ENCODE measurements at regions not wholly inside any gene's neighbourhood (a gene's known extent, or its start where the extent isn't known, plus 50 kb on each side); places are given as distances from the start of the nearest gene placed in this dataset.

DNA sequence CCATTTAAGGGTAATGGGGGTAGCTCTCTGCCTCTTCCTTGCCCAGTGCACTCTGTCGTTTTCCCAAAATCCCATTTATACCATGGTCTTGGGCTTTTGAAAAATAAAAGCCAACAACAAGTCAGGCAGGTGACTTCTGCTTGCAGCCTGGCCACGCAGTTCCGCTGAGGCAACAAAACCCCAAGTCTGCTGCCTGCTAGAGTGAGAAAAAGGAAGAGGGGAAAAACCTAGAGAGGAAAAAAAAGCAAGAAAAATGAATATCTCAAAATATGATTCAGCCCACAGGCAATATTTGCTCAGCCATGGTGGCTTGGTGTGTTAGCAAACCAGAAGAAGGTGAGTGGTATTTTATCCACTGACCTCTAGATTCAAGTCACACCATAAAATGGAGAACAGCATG, 148.2 kb upstream of the FSTL4 start:
- H3K9ac ChIP-seq (ENCODE audit: low read depth in 1 of 2, low read length in 2 of 2): no peak overlapping the region
- H3K4me3 ChIP-seq (ENCODE audit: low read length in 2 of 2): no peak overlapping the region
- peaks cover under 1 to 3% of the 10 kb centered on the region in 2 donors for H3K27me3 ChIP-seq (ENCODE audit: control insufficient read depth in 2 of 2, insufficient read depth in 2 of 2, low read length in 2 of 2)
- no peaks in the 10 kb centered on the region for H3K4me1 ChIP-seq (ENCODE audit: control insufficient read depth in 2 of 2, insufficient read depth in 2 of 2, low read length in 2 of 2)
- H3K9me3 ChIP-seq (ENCODE audit: control insufficient read depth in 2 of 2, low read length in 2 of 2): no peaks in the 10 kb centered on the region
- H3K27ac ChIP-seq (ENCODE audit: low read depth in 2 of 2, low read length in 2 of 2): no peak overlapping the region
- H3K36me3 ChIP-seq (ENCODE audit: control insufficient read depth in 2 of 2, insufficient read depth in 2 of 2, low read length in 2 of 2): no peaks in the 10 kb centered on the region

- no peaks in the 10 kb centered on the region for H3K4me1 ChIP-seq (ENCODE audit: control insufficient read depth in 2 of 2, insufficient read depth in 2 of 2, low read length in 2 of 2)
- no peak overlapping the region for H3K9ac ChIP-seq (ENCODE audit: low read depth in 1 of 2, low read length in 2 of 2)
- H3K9me3 ChIP-seq (ENCODE audit: control insufficient read depth in 2 of 2, low read length in 2 of 2): no peaks in the 10 kb centered on the region
- no peak overlapping the region for H3K27ac ChIP-seq (ENCODE audit: low read depth in 2 of 2, low read length in 2 of 2)
- H3K36me3 ChIP-seq (ENCODE audit: control insufficient read depth in 2 of 2, insufficient read depth in 2 of 2, low read length in 2 of 2): no peaks in the 10 kb centered on the region
- H3K27me3 ChIP-seq (ENCODE audit: control insufficient read depth in 2 of 2, insufficient read depth in 2 of 2, low read length in 2 of 2): peaks cover 3 to 5% of the 10 kb centered on the region in 2 donors
- H3K4me3 ChIP-seq (ENCODE audit: low read length in 2 of 2): no peak overlapping the region
Measured at GRCh38 chr5:133758641-133759040, 146.3 kb upstream of the FSTL4 start.

DNA sequence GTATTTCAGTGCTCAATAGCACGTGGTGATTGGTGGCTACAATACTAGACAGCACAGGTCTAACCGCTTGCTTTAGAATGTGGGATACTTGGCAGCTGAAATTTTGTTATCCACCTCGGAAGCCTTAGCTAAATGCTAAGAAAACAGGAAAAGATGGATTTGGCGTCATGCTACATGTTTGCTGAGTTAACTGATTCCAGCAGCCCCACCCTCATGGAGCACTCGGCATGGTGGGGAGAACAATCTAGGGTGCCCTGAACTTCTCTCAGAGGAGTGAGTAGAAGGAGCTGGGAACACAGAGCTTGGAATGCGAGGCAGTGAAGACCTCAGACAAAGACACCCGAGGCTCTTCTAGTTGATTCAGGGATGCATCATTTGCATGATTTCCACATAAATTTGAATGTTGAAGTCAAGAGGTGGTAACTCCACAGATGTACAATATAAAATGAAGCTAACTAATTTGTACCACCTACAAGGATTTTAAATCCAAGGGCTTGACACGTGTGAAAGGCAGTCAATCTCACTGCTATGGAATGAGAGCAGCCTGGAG, 145.1 kb upstream of the FSTL4 start:
- no peaks in the 10 kb centered on the region for H3K9me3 ChIP-seq (ENCODE audit: control insufficient read depth in 2 of 2, low read length in 2 of 2)
- no peak overlapping the region for H3K9ac ChIP-seq (ENCODE audit: low read depth in 1 of 2, low read length in 2 of 2)
- H3K4me3 ChIP-seq (ENCODE audit: low read length in 2 of 2): no peak overlapping the region
- no peaks in the 10 kb centered on the region for H3K4me1 ChIP-seq (ENCODE audit: control insufficient read depth in 2 of 2, insufficient read depth in 2 of 2, low read length in 2 of 2)
- no peak overlapping the region for H3K27ac ChIP-seq (ENCODE audit: low read depth in 2 of 2, low read length in 2 of 2)
- no peaks in the 10 kb centered on the region for H3K36me3 ChIP-seq (ENCODE audit: control insufficient read depth in 2 of 2, insufficient read depth in 2 of 2, low read length in 2 of 2)
- H3K27me3 ChIP-seq (ENCODE audit: control insufficient read depth in 2 of 2, insufficient read depth in 2 of 2, low read length in 2 of 2): peaks cover 3 to 5% of the 10 kb centered on the region in 2 donors

DNA sequence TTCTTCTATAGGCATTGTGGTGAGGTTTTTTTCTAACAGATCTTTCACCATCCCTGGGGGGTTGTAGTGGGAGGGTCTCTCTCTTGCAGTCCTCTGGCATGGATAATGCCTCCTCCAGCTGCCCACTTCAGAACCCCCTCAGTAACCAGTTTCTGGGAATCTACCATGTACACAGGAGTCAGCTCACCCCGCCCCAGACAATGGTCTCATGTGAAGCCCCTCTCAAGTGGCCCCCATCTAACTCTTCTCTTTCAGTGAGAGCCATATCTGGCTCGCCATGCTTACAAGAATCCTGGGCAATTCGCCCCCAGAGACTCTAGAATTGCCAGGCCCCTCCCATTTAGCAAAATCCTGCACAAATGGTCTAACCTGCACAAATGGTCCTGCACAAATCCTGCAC, 144.4 kb upstream of the FSTL4 start:
- no peaks in the 10 kb centered on the region for H3K9me3 ChIP-seq (ENCODE audit: control insufficient read depth in 2 of 2, low read length in 2 of 2)
- H3K27me3 ChIP-seq (ENCODE audit: control insufficient read depth in 2 of 2, insufficient read depth in 2 of 2, low read length in 2 of 2): peaks cover 3 to 5% of the 10 kb centered on the region in 2 donors
- H3K9ac ChIP-seq (ENCODE audit: low read depth in 1 of 2, low read length in 2 of 2): no peak overlapping the region
- H3K4me3 ChIP-seq (ENCODE audit: low read length in 2 of 2): no peak overlapping the region
- no peaks in the 10 kb centered on the region for H3K36me3 ChIP-seq (ENCODE audit: control insufficient read depth in 2 of 2, insufficient read depth in 2 of 2, low read length in 2 of 2)
- no peak overlapping the region for H3K27ac ChIP-seq (ENCODE audit: low read depth in 2 of 2, low read length in 2 of 2)
- H3K4me1 ChIP-seq (ENCODE audit: control insufficient read depth in 2 of 2, insufficient read depth in 2 of 2, low read length in 2 of 2): no peaks in the 10 kb centered on the region

GRCh38 chr5:133756036-133756435, 143.7 kb upstream of the FSTL4 start:
- no peak overlapping the region for H3K4me3 ChIP-seq (ENCODE audit: low read length in 2 of 2)
- peaks cover 3 to 5% of the 10 kb centered on the region in 2 donors for H3K27me3 ChIP-seq (ENCODE audit: control insufficient read depth in 2 of 2, insufficient read depth in 2 of 2, low read length in 2 of 2)
- no peak overlapping the region for H3K27ac ChIP-seq (ENCODE audit: low read depth in 2 of 2, low read length in 2 of 2)
- H3K36me3 ChIP-seq (ENCODE audit: control insufficient read depth in 2 of 2, insufficient read depth in 2 of 2, low read length in 2 of 2): no peaks in the 10 kb centered on the region
- no peaks in the 10 kb centered on the region for H3K4me1 ChIP-seq (ENCODE audit: control insufficient read depth in 2 of 2, insufficient read depth in 2 of 2, low read length in 2 of 2)
- no peak overlapping the region for H3K9ac ChIP-seq (ENCODE audit: low read depth in 1 of 2, low read length in 2 of 2)
- H3K9me3 ChIP-seq (ENCODE audit: control insufficient read depth in 2 of 2, low read length in 2 of 2): no peaks in the 10 kb centered on the region

DNA sequence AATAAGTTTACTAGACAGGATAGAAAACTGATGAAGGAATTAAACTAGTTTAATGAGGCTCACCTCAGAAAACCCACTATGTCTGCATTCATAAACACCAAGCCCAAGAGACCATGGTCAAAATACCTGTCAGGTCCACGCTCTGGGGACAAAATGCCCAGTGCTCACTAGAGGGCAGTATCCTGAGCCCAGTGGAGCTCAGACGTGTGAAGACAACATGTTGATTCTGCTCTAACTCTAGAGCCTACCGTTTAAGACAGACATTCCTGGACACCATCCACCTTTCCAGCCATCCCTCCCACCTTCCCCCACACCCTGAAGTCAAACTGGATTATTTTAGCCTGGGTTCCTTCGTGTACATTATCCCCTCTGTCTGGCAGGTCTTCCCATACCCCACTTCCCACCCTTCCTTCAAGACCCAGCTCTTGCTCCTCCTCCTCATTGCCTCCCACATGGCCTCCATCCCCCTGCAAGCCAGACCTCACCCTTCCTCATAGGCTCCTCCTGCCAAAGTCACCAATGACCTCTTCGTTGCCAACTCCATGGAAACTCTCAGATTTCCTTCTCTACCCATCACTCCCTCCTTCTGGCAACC, 142.3 kb upstream of the FSTL4 start:
- no peak overlapping the region for H3K9ac ChIP-seq (ENCODE audit: low read depth in 1 of 2, low read length in 2 of 2)
- no peak overlapping the region for H3K4me3 ChIP-seq (ENCODE audit: low read length in 2 of 2)
- H3K36me3 ChIP-seq (ENCODE audit: control insufficient read depth in 2 of 2, insufficient read depth in 2 of 2, low read length in 2 of 2): no peaks in the 10 kb centered on the region
- peaks cover 3 to 5% of the 10 kb centered on the region in 2 donors for H3K27me3 ChIP-seq (ENCODE audit: control insufficient read depth in 2 of 2, insufficient read depth in 2 of 2, low read length in 2 of 2)
- no peak overlapping the region for H3K27ac ChIP-seq (ENCODE audit: low read depth in 2 of 2, low read length in 2 of 2)
- no peaks in the 10 kb centered on the region for H3K4me1 ChIP-seq (ENCODE audit: control insufficient read depth in 2 of 2, insufficient read depth in 2 of 2, low read length in 2 of 2)
- no peaks in the 10 kb centered on the region for H3K9me3 ChIP-seq (ENCODE audit: control insufficient read depth in 2 of 2, low read length in 2 of 2)

- H3K27ac ChIP-seq (ENCODE audit: low read depth in 2 of 2, low read length in 2 of 2): no peak overlapping the region
- H3K27me3 ChIP-seq (ENCODE audit: control insufficient read depth in 2 of 2, insufficient read depth in 2 of 2, low read length in 2 of 2): peaks cover 3 to 5% of the 10 kb centered on the region in 2 donors
- H3K36me3 ChIP-seq (ENCODE audit: control insufficient read depth in 2 of 2, insufficient read depth in 2 of 2, low read length in 2 of 2): no peaks in the 10 kb centered on the region
- no peaks in the 10 kb centered on the region for H3K9me3 ChIP-seq (ENCODE audit: control insufficient read depth in 2 of 2, low read length in 2 of 2)
- H3K4me3 ChIP-seq (ENCODE audit: low read length in 2 of 2): no peak overlapping the region
- H3K4me1 ChIP-seq (ENCODE audit: control insufficient read depth in 2 of 2, insufficient read depth in 2 of 2, low read length in 2 of 2): no peaks in the 10 kb centered on the region
- no peak overlapping the region for H3K9ac ChIP-seq (ENCODE audit: low read depth in 1 of 2, low read length in 2 of 2)
Measured at GRCh38 chr5:133753856-133754255, 141.5 kb upstream of the FSTL4 start.

DNA sequence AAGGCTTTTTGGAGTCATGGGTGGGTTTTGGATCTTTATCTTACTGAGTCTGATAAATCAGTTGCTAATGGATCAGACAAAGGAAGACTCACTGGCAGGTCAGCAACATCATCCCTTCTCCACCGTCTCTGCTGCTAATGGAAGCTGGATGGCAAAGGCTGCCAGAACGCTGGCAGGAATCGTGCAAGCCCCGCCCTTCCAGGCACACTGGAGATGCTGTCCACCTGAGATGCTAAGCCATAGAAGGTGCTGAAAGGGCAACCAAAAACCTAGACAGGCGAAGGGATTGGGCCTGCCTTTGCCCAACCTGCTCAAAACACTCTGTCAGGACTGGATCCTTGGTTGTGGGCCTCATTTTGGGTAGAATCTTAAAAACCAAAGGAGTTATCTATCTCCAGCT, 139.5 kb upstream of the FSTL4 start:
- H3K36me3 ChIP-seq (ENCODE audit: control insufficient read depth in 2 of 2, insufficient read depth in 2 of 2, low read length in 2 of 2): no peaks in the 10 kb centered on the region
- H3K9me3 ChIP-seq (ENCODE audit: control insufficient read depth in 2 of 2, low read length in 2 of 2): no peaks in the 10 kb centered on the region
- H3K4me3 ChIP-seq (ENCODE audit: low read length in 2 of 2): no peak overlapping the region
- H3K9ac ChIP-seq (ENCODE audit: low read depth in 1 of 2, low read length in 2 of 2): no peak overlapping the region
- peaks cover 0 to 5% of the 10 kb centered on the region in 2 donors for H3K27me3 ChIP-seq (ENCODE audit: control insufficient read depth in 2 of 2, insufficient read depth in 2 of 2, low read length in 2 of 2)
- H3K27ac ChIP-seq (ENCODE audit: low read depth in 2 of 2, low read length in 2 of 2): no peak overlapping the region
- no peaks in the 10 kb centered on the region for H3K4me1 ChIP-seq (ENCODE audit: control insufficient read depth in 2 of 2, insufficient read depth in 2 of 2, low read length in 2 of 2)

DNA sequence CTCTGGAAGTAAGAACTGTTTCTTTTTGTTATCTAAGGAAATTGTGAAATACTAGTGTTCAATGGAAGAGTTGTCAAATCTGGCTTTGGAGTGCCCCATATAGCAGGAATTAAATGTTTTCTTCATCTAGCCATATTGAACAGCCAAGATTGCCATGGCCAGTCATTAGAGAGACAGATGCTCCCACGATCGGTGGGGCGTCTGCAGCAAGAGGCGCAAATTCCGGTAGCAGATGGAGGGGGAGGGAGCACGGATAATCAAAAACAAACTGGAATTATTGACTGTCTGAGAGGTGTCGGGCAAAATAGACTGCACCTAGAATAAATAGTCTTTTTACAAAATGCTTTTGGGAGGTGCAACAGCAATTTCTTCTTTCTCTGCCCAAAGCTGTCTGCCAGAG, 139.1 kb upstream of the FSTL4 start:
- H3K9ac ChIP-seq (ENCODE audit: low read depth in 1 of 2, low read length in 2 of 2): no peak overlapping the region
- H3K27ac ChIP-seq (ENCODE audit: low read depth in 2 of 2, low read length in 2 of 2): no peak overlapping the region
- H3K27me3 ChIP-seq (ENCODE audit: control insufficient read depth in 2 of 2, insufficient read depth in 2 of 2, low read length in 2 of 2): peaks cover 0 to 5% of the 10 kb centered on the region in 2 donors
- H3K9me3 ChIP-seq (ENCODE audit: control insufficient read depth in 2 of 2, low read length in 2 of 2): no peaks in the 10 kb centered on the region
- H3K4me3 ChIP-seq (ENCODE audit: low read length in 2 of 2): no peak overlapping the region
- no peaks in the 10 kb centered on the region for H3K4me1 ChIP-seq (ENCODE audit: control insufficient read depth in 2 of 2, insufficient read depth in 2 of 2, low read length in 2 of 2)
- no peaks in the 10 kb centered on the region for H3K36me3 ChIP-seq (ENCODE audit: control insufficient read depth in 2 of 2, insufficient read depth in 2 of 2, low read length in 2 of 2)

DNA sequence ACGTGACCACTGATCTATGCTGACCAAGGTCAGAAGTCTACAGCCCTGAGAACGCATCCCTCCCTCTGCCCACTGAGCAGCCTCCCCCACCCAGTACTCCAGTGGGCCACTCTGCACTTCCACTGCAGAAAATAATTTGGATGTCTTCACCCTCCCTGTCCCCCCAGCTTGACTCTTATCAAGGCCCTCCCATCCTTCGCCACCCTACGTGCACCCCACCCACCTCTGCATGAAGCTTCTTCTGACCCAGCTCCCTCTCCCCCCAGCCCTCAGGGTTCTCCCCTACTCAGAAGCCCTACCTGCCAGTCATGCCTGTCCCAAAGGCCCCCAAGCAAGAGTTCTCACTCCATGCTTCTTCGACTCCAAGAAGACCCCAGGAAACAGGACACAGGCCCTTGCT, 138.5 kb upstream of the FSTL4 start:
- Histone ChIP-seq H3K9me3 (ENCODE audit: control insufficient read depth in 2 of 2, low read length in 2 of 2) (no peaks in the 10 kb centered on the region), H3K36me3 (ENCODE audit: control insufficient read depth in 2 of 2, insufficient read depth in 2 of 2, low read length in 2 of 2) (no peaks in the 10 kb centered on the region), H3K4me1 (ENCODE audit: control insufficient read depth in 2 of 2, insufficient read depth in 2 of 2, low read length in 2 of 2) (no peaks in the 10 kb centered on the region), H3K27me3 (ENCODE audit: control insufficient read depth in 2 of 2, insufficient read depth in 2 of 2, low read length in 2 of 2) (peaks cover 0 to 5% of the 10 kb centered on the region in 2 donors), H3K27ac (ENCODE audit: low read depth in 2 of 2, low read length in 2 of 2) (no peak overlapping the region), H3K4me3 (ENCODE audit: low read length in 2 of 2) (no peak overlapping the region), H3K9ac (ENCODE audit: low read depth in 1 of 2, low read length in 2 of 2) (no peak overlapping the region)

Data from mucosa of rectum (tissue), 2 donors.